CD4-positive, alpha-beta T cell (primary cell): ENCODE measurements at regions not wholly inside any gene's neighbourhood (a gene's known extent, or its start where the extent isn't known, plus 50 kb on each side); places are given as distances from the start of the nearest gene placed in this dataset.

Source experiments
- ATAC-seq: fragments of 200-7000 bp; cut with Tn5 transposase; one replicate; pipeline ENCODE4 v1.10.0; 2022; ENCODE audit warnings: mild to moderate bottlenecking; ENCODE audit not compliant: poor library complexity
- CTCF ChIA-PET: fragments of 350-600 bp; sonication (Branson Sonifier 250); formaldehyde crosslinking; loops from one replicate; lab custom pipeline; 2021; ENCODE audit warnings: antibody characterized with exemption, inconsistent platforms; lab: Charles Lee
- POLR2A ChIA-PET: fragments of 350-600 bp; sonication (Branson Sonifier 250); formaldehyde crosslinking; loops from one replicate; lab custom pipeline; 2021; ENCODE audit warnings: antibody characterized with exemption, inconsistent platforms; lab: Charles Lee
- DNase-seq, 14 experiments: peaks; one replicate each; pipeline ENCODE4 v3.0.0-alpha.2; 2013 to 2020; ENCODE audit warnings: mixed read lengths in 2 of 14
- H3K27ac ChIP-seq, 2 donors: one replicate each; pipeline versions ENCODE4 v1.5.1 to v1.7.0; 2013; ENCODE audit warnings: low read length in 2 of 2, low read depth in 1 of 2, mild to moderate bottlenecking in 1 of 2
- H3K27me3 ChIP-seq, 2 experiments: 1 replicate in 1 of 2; 2 replicates in 1 of 2; pipeline versions ENCODE4 v1.6.1 to v1.7.0; 2013; ENCODE audit warnings: low read length in 2 of 2, control low read depth in 1 of 2, mild to moderate bottlenecking in 1 of 2, moderate library complexity in 1 of 2; ENCODE audit not compliant: insufficient read depth in 2 of 2, control insufficient read depth in 1 of 2
- H3K36me3 ChIP-seq: one replicate; pipeline ENCODE4 v1.6.1; 2013; ENCODE audit warnings: low read length, control low read depth; ENCODE audit not compliant: insufficient read depth
- H3K4me1 ChIP-seq: one replicate; pipeline ENCODE4 v1.6.1; 2013; ENCODE audit warnings: low read length, control low read depth; ENCODE audit not compliant: insufficient read depth
- H3K4me3 ChIP-seq: one replicate; pipeline ENCODE4 v1.5.1; 2013; ENCODE audit warnings: mild to moderate bottlenecking, low read length, moderate library complexity
- H3K9me3 ChIP-seq, 2 experiments: 1 replicate in 1 of 2; 2 replicates in 1 of 2; pipeline versions ENCODE4 v1.6.1 to v1.7.0; 2013; ENCODE audit warnings: low read length in 2 of 2, mild to moderate bottlenecking in 2 of 2, control low read depth in 1 of 2, moderate library complexity in 1 of 2; ENCODE audit not compliant: control insufficient read depth in 1 of 2, insufficient read depth in 1 of 2
- H3K27ac Mint-ChIP-seq: one replicate; pipeline ENCODE4 v1.8.0; 2020; ENCODE audit warnings: mixed read lengths
- H3K27me3 Mint-ChIP-seq: one replicate; pipeline ENCODE4 v1.8.0; 2021; ENCODE audit warnings: mixed read lengths
- H3K36me3 Mint-ChIP-seq: one replicate; pipeline ENCODE4 v1.8.0; 2021; ENCODE audit warnings: low read depth, mixed read lengths
- H3K4me1 Mint-ChIP-seq: one replicate; pipeline ENCODE4 v1.8.0; 2021; ENCODE audit warnings: low read depth, mixed read lengths
- H3K4me3 Mint-ChIP-seq: one replicate; pipeline ENCODE4 v1.8.0; 2020; ENCODE audit warnings: mild to moderate bottlenecking, mixed read lengths
- H3K9me3 Mint-ChIP-seq: one replicate; pipeline ENCODE4 v1.8.0; 2020; ENCODE audit warnings: mixed read lengths
- intact Hi-C, 2 experiments: fragments of 100-400 bp; cut with DNase I in 1 of 2; cut with micrococcal nuclease in 1 of 2; formaldehyde crosslinking; loops; one replicate each; pipeline versions ENCODE4 v1.15.1 to v1.9.0; 2023 to 2025; cut with DNase I, micrococcal nuclease
- TF ChIP-seq, protein P1 (sequence below): fragments of 200-600 bp; IDR thresholded peaks from one replicate; pipeline ENCODE4 v1.8.0; 2022; ENCODE audit warnings: antibody characterized with exemption, mild to moderate bottlenecking

DNA sequence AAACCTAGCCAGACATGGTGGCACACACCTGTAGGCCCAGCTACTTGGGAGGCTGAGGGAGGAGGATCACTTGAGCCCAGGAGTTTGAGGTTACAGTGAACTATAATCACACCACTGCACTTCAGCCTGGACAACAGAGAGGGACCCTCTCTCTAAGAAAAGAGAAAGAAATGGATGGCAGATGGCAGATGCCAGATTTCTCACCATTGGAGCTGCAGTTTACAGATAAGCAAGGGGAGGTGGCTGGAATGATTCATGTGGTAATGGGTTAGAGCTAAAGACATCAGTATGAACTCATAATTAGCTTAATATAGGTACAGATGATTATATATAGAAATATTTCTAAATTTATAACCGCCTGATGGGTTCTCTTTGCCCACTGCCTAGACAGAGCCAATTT, 80.1 kb upstream of the IPO5 start:
- Histone ChIP-seq H3K4me1 (no peaks in the 10 kb centered on the region), H3K27me3 (peaks cover 0 to 2% of the 10 kb centered on the region in 2 experiments), H3K4me3 (no peak overlapping the region), H3K27ac (no peak overlapping the region), H3K36me3 (no peaks in the 10 kb centered on the region), H3K9me3 (no peaks in the 10 kb centered on the region)
- ChIA-PET POLR2A (no interaction called here), CTCF (no interaction called here)
- no peak for ATAC-seq
- no peaks in the 10 kb centered on the region for H3K4me1 Mint-ChIP-seq
- no peak for DNase-seq
- H3K27me3 Mint-ChIP-seq, result peaks cover 21% of the 10 kb centered on the region
- H3K4me3 Mint-ChIP-seq, result no peak overlapping the region
- H3K9me3 Mint-ChIP-seq, result no peaks in the 10 kb centered on the region
- TF ChIP-seq, protein P1, sequence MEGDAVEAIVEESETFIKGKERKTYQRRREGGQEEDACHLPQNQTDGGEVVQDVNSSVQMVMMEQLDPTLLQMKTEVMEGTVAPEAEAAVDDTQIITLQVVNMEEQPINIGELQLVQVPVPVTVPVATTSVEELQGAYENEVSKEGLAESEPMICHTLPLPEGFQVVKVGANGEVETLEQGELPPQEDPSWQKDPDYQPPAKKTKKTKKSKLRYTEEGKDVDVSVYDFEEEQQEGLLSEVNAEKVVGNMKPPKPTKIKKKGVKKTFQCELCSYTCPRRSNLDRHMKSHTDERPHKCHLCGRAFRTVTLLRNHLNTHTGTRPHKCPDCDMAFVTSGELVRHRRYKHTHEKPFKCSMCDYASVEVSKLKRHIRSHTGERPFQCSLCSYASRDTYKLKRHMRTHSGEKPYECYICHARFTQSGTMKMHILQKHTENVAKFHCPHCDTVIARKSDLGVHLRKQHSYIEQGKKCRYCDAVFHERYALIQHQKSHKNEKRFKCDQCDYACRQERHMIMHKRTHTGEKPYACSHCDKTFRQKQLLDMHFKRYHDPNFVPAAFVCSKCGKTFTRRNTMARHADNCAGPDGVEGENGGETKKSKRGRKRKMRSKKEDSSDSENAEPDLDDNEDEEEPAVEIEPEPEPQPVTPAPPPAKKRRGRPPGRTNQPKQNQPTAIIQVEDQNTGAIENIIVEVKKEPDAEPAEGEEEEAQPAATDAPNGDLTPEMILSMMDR, result no peak
- intact Hi-C loops, result no loop called here
- no peak overlapping the region for H3K27ac Mint-ChIP-seq
- H3K36me3 Mint-ChIP-seq, result no peaks in the 10 kb centered on the region

DNA sequence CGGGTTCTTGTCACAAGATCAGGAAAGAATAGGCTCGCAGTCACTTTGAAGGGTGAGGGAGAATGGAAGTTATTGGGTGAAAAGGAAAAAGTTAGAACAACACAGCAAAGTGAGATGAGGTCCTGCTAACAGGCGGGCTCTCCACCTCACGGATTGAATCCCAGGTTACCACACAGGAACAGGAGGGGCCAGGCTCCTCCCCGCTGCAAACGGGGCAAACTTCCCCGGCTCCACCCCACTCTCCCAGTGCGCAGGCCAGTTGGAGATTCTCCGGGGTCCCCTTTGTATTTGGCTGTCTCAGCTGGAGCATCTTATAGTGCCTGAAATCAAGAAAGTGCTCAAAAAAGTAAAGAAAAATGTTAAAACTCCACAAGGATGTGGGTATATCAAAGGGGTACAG, 78.3 kb upstream of the IPO5 start:
- Mint-ChIP-seq H3K4me3 (no peak overlapping the region), H3K9me3 (no peaks in the 10 kb centered on the region), H3K27ac (no peak overlapping the region), H3K36me3 (no peaks in the 10 kb centered on the region), H3K4me1 (no peaks in the 10 kb centered on the region), H3K27me3 (peaks cover 26% of the 10 kb centered on the region)
- TF ChIP-seq, protein P1, result no peak
- Histone ChIP-seq H3K27me3 (peaks cover 0 to 4% of the 10 kb centered on the region in 2 experiments), H3K9me3 (no peaks in the 10 kb centered on the region), H3K27ac (no peak overlapping the region), H3K36me3 (no peaks in the 10 kb centered on the region), H3K4me3 (no peak overlapping the region), H3K4me1 (no peaks in the 10 kb centered on the region)
- intact Hi-C loops, result no loop called here
- DNase-seq (no peak), ATAC-seq (no peak)
- ChIA-PET CTCF (no interaction called here), POLR2A (no interaction called here)

DNA sequence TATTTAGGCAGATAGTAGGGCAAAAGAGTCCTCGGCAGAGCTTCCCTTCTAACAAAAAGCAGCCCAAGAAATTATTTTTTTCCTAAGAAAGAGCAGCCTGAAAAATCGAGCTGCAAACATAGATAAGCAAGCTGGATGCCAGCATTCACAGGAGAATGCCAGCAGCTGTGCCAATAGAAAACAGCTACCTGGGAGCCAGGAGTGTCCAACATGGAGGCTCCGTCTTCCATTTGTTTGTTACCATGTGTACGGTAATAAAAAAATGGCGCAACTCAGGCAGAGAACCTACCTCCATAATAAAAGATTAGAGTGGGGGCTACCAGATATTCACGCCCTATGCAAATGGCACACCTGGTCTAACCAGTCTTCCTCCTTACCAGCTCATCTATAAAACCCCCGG, 77.6 kb upstream of the IPO5 start:
- POLR2A ChIA-PET, result no interaction called here
- H3K9me3 Mint-ChIP-seq, result no peaks in the 10 kb centered on the region
- no peaks in the 10 kb centered on the region for H3K9me3 ChIP-seq

More for the DNA sequence above, 77.6 kb upstream of the IPO5 start:
- ATAC-seq, result no peak
- intact Hi-C loops, result no loop called here
- CTCF ChIA-PET, result no interaction called here
- Histone ChIP-seq H3K27me3 (peaks cover 0 to 4% of the 10 kb centered on the region in 2 experiments), H3K27ac (no peak overlapping the region), H3K4me3 (no peak overlapping the region), H3K36me3 (no peaks in the 10 kb centered on the region), H3K4me1 (no peaks in the 10 kb centered on the region)
- no peak overlapping the region for H3K4me3 Mint-ChIP-seq
- H3K27me3 Mint-ChIP-seq, result peaks cover 30% of the 10 kb centered on the region
- no peak overlapping the region for H3K27ac Mint-ChIP-seq
- DNase-seq, result no peak
- TF ChIP-seq, protein P1, result no peak
- H3K36me3 Mint-ChIP-seq, result no peaks in the 10 kb centered on the region
- no peaks in the 10 kb centered on the region for H3K4me1 Mint-ChIP-seq
